ENCODE measurements at regions not wholly inside any gene's neighbourhood (a gene's known extent, or its start where the extent isn't known, plus 50 kb on each side); places are given as distances from the start of the nearest gene placed in this dataset.
A peak's percentile ranks its signal among the peaks of the same experiment; 100 is the strongest.

DNA sequence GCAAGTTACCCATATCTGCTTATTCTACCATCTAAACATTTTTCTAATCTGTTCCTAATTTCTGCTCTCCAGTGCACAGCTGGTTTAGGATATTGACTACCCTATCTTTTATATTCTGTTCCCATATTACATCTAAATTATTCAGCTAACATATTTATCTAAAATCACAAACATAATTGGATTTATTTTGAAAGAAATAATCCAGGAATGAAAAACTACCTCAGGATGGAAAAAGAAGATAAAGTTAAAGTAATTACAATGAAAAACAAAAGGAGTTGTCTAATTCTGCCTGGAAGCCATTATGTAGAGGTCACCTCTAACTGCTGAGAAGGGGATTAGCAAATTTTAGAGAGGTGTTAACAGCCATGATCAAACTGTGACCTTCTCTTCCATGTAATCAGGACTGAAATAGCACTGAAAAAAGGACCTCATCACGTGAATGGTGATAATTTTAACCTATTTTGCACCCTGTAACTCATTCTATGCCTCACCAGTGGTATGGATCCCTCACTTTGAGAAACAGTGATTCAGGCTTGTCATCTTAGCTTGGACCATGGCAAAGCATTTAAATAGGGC, 653.3 kb downstream of the CDH11 start:
- Histone ChIP-seq H3K27ac (no peak overlapping the region), H3K36me3 (no peaks in the 10 kb centered on the region), H3K4me3 (no peak overlapping the region), H3K9me3 (peaks cover 0 to 4% (median 0%) of the 10 kb centered on the region in 3 donors), H3K4me1 (peaks cover 0 to 11% (median 0%) of the 10 kb centered on the region in 4 donors), H3K27me3 (no peaks in the 10 kb centered on the region)
- no peak for DNase-seq
- TF ChIP-seq CTCF (IDR thresholded peaks at IDR 0.05), result no peak
- intact Hi-C loops (cut with DNase I; ENCODE audit: low total_unique reads), result no loop called here

DNA sequence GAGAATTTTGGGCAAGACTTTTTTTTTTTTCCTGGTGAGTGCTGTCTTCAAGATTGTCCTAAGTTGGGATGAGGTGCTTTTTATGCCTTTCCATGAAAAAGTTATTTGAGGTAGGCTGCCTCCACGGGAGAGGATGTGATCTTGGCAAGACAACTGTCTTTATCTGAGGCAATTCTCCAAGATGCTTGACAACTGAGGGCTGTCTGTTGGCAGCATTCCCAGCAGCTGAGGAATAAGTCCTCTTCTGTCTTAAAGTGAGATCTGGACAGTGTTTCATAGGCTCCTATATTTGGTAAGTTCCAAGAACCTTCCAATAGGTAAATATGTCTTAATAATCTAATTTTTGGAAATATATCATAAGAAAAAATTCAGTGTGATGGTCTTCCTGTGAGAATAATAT, 662.0 kb downstream of the CDH11 start:
- Histone ChIP-seq H3K4me3 (no peak overlapping the region), H3K9me3 (no peaks in the 10 kb centered on the region), H3K4me1 (no peaks in the 10 kb centered on the region), H3K27ac (no peak overlapping the region), H3K27me3 (no peaks in the 10 kb centered on the region), H3K36me3 (no peaks in the 10 kb centered on the region)
- DNase-seq, result no peak
- TF ChIP-seq CTCF (IDR thresholded peaks at IDR 0.05), result no peak
- intact Hi-C loops (cut with DNase I; ENCODE audit: low total_unique reads), result no loop called here

DNA sequence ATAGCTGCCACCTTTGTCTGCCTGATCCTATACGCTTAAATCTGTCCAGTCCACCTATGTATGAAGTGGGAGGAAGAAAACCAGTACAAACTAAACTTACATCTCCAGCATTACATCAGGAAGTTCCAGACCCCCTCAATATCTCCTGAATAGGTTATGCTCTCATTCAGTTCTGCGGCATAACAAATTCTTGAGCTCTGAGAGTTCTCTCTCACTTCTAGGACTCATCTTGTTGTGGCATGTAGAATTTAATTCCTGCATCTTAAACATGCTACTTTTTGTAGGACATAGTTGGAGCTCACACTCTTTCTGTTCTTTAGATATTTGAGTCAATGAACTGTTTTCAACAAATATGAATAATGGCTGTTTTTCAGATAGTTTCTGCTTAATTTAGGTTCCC, 662.5 kb downstream of the CDH11 start:
- H3K27me3 ChIP-seq, result no peaks in the 10 kb centered on the region
- TF ChIP-seq CTCF (IDR thresholded peaks at IDR 0.05), result no peak
- H3K4me3 ChIP-seq, result no peak overlapping the region
- H3K27ac ChIP-seq, result no peak overlapping the region
- no peak for DNase-seq
- H3K9me3 ChIP-seq, result no peaks in the 10 kb centered on the region
- no peaks in the 10 kb centered on the region for H3K4me1 ChIP-seq
- intact Hi-C loops (cut with DNase I; ENCODE audit: low total_unique reads), result no loop called here
- no peaks in the 10 kb centered on the region for H3K36me3 ChIP-seq

DNA sequence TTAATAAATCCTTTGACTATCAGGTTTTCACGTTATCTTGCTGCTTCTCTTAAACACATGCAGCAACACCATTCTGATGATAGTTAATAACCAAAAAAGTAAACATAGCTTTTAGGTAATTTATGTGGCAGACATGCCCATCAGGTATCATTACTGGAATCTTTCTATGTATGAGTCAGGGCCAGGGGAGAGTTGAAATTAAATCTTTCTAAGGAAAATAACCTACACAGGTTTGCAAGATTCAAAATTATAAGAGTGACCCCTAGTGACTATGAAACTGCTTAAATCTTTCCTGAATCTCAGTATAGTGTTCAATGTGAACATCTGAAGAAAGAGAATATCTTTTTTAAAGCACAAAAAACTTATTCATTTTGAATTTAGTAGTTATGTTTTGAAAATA, 666.6 kb downstream of the CDH11 start:
- intact Hi-C loops (cut with DNase I; ENCODE audit: low total_unique reads), result no loop called here

GRCh38 chr16:64453646-64454045, 668.2 kb downstream of the CDH11 start:
- DNase-seq, result no peak
- Histone ChIP-seq H3K27me3 (no peaks in the 10 kb centered on the region), H3K27ac (no peak overlapping the region), H3K9me3 (no peaks in the 10 kb centered on the region), H3K4me1 (no peaks in the 10 kb centered on the region), H3K4me3 (no peak overlapping the region), H3K36me3 (no peaks in the 10 kb centered on the region)
- intact Hi-C loops (cut with DNase I; ENCODE audit: low total_unique reads), result no loop called here
- TF ChIP-seq CTCF (IDR thresholded peaks at IDR 0.05), result no peak

More for the DNA sequence above, 666.6 kb downstream of the CDH11 start:
- peak in 1 of 2 experiments; percentile 9 for TF ChIP-seq CTCF (IDR thresholded peaks at IDR 0.05)
- no peak for DNase-seq
- Histone ChIP-seq H3K9me3 (no peaks in the 10 kb centered on the region), H3K4me3 (no peak overlapping the region), H3K36me3 (no peaks in the 10 kb centered on the region), H3K27ac (no peak overlapping the region), H3K4me1 (no peaks in the 10 kb centered on the region), H3K27me3 (no peaks in the 10 kb centered on the region)

DNA sequence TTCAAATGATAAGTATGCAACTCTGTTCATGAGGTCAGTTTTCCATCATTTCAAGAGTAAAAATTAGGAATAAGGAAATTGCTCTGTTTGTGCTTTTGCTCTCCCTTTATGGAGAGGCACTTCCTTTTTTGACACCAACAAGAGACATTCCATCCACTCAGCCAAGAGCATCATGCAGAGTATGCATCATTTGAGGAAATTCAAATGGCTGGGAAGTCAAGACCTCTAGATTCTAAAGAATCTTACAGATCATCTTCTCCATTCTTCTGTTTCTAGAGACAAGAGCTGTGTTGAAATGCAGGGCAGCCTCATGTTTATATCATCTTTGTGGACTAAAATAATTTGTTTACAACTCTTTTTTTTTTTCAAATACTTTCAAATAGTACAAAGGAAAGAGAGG, 669.4 kb downstream of the CDH11 start:
- no peaks in the 10 kb centered on the region for H3K27me3 ChIP-seq
- no peak overlapping the region for H3K4me3 ChIP-seq
- H3K27ac ChIP-seq, result no peak overlapping the region
- H3K36me3 ChIP-seq, result no peaks in the 10 kb centered on the region
- no peaks in the 10 kb centered on the region for H3K9me3 ChIP-seq
- intact Hi-C loops (cut with DNase I; ENCODE audit: low total_unique reads), result no loop called here
- TF ChIP-seq CTCF (IDR thresholded peaks at IDR 0.05), result no peak
- no peak for DNase-seq
- no peaks in the 10 kb centered on the region for H3K4me1 ChIP-seq

All from tibial artery (tissue), 4 donors.